IPS DF 6.9 (cell line): ENCODE measurements at regions not wholly inside any gene's neighbourhood (a gene's known extent, or its start where the extent isn't known, plus 50 kb on each side); places are given as distances from the start of the nearest gene placed in this dataset.

Experiments
- DNase-seq: peaks from one replicate; pipeline ENCODE4 v3.0.0-alpha.2; 2013; ENCODE audit warnings: low read depth, low spot score
- H3K27ac ChIP-seq: one replicate; pipeline ENCODE4 v1.5.1; 2013; ENCODE audit warnings: low read length, control low read depth
- H3K27me3 ChIP-seq: 2 replicates; pipeline ENCODE4 v1.6.1; 2013; ENCODE audit warnings: mild to moderate bottlenecking, low read length; ENCODE audit not compliant: control insufficient read depth, insufficient read depth
- H3K36me3 ChIP-seq: 2 replicates; pipeline ENCODE4 v1.6.1; 2013; ENCODE audit warnings: low read length; ENCODE audit not compliant: control insufficient read depth, insufficient read depth
- H3K4me1 ChIP-seq: 2 replicates; pipeline ENCODE4 v1.6.1; 2013; ENCODE audit warnings: low read length; ENCODE audit not compliant: control insufficient read depth, insufficient read depth
- H3K4me3 ChIP-seq: 2 replicates; pipeline ENCODE4 v1.5.1; 2013; ENCODE audit warnings: mild to moderate bottlenecking, low read length
- H3K9me3 ChIP-seq: 2 replicates; pipeline ENCODE4 v1.6.1; 2013; ENCODE audit warnings: low read length, inconsistent platforms; ENCODE audit not compliant: control insufficient read depth, insufficient read depth
- WGBS: extraction: QIAGEN DNeasy Blood & Tissue Kit; methylation state at CpG from one replicate; pipeline ENCODE4 v1.1.7; 2013; ENCODE audit warnings: mixed read lengths, missing lambda C conversion rate; ENCODE audit not compliant: insufficient read length, insufficient coverage; 5-methylcytosine and 5-hydroxymethylcytosine counted together

- H3K36me3 ChIP-seq: no peaks in the 10 kb centered on the region; the same call in 1 of the 2 replicates
- no CpG with 5 or more reads among the region's 30 CpGs for WGBS
- no peaks in the 10 kb centered on the region for H3K9me3 ChIP-seq
- DNase-seq: no peak
- 0 out of 2 replicates have a peak, but pooled peaks cover 1% of the 10 kb centered on the region for H3K4me1 ChIP-seq
- H3K27ac ChIP-seq: no peak overlapping the region
- H3K4me3 ChIP-seq: peak overlapping the region; percentile 41; the same call in 1 of the 2 replicates
- H3K27me3 ChIP-seq: peaks cover 8% of the 10 kb centered on the region; the same call in 1 of the 2 replicates
Observed at GRCh38 chr14:103220982-103221641, 97.9 kb downstream of the TNFAIP2 start.

DNA sequence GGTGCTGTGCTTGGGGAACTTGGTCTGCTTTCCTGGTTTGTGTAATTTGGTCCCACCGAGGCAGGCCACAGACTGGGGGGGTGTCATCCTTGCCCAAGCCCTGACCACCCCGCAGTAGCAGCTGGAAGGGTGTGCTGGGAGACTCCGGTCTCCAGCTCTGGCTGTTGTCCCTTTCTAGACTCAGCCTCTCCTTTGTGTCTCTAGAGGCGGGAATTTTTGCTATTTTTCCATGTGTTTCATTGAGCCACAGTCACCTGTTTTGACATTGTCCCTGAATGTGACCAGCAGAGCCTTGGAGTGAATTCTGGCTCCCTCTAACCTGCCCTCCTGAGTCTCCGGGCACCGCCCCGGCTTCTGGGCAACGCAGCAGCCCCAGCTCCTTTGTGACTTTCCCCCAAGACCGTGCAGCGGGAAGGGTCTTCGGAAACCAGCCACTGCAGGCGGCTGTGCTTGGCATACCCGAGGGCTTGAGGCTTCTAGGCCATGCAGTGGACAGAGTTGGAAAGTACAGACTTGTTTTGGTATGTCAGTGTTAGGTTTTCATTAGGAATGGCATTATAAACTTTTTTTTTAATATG, 98.6 kb downstream of the TNFAIP2 start:
- 0 out of 2 replicates have a peak, but pooled peaks cover 1% of the 10 kb centered on the region for H3K4me1 ChIP-seq
- no CpG with 5 or more reads among the region's 13 CpGs for WGBS
- H3K27me3 ChIP-seq: peaks cover 8% of the 10 kb centered on the region; the same call in 1 of the 2 replicates
- H3K4me3 ChIP-seq: no peak overlapping the region
- no peak overlapping the region for H3K27ac ChIP-seq
- DNase-seq: no peak
- H3K36me3 ChIP-seq: no peaks in the 10 kb centered on the region; the same call in 1 of the 2 replicates
- H3K9me3 ChIP-seq: no peaks in the 10 kb centered on the region

GRCh38 chr14:103223818-103224352, 100.6 kb downstream of the TNFAIP2 start:
- Histone ChIP-seq H3K27me3 (peaks cover 8% of the 10 kb centered on the region; the same call in 1 of the 2 replicates), H3K27ac (no peak overlapping the region), H3K4me3 (no peak overlapping the region), H3K4me1 (0 out of 2 replicates have a peak, but pooled peaks cover 1% of the 10 kb centered on the region), H3K36me3 (no peaks in the 10 kb centered on the region; the same call in 1 of the 2 replicates), H3K9me3 (no peaks in the 10 kb centered on the region)
- DNase-seq: no peak
- no CpG with 5 or more reads among the region's 15 CpGs for WGBS

- H3K27me3 ChIP-seq: peaks cover 4% of the 10 kb centered on the region; the same call in 1 of the 2 replicates
- H3K9me3 ChIP-seq: no peaks in the 10 kb centered on the region
- DNase-seq: no peak
- WGBS: no CpG with 5 or more reads among the region's 14 CpGs
- no peak overlapping the region for H3K4me3 ChIP-seq
- H3K4me1 ChIP-seq: 0 out of 2 replicates have a peak, but pooled peaks cover 1% of the 10 kb centered on the region
- H3K27ac ChIP-seq: no peak overlapping the region
- H3K36me3 ChIP-seq: no peaks in the 10 kb centered on the region; the same call in 1 of the 2 replicates
Observed at GRCh38 chr14:103225062-103225461, 101.8 kb downstream of the TNFAIP2 start.

DNA sequence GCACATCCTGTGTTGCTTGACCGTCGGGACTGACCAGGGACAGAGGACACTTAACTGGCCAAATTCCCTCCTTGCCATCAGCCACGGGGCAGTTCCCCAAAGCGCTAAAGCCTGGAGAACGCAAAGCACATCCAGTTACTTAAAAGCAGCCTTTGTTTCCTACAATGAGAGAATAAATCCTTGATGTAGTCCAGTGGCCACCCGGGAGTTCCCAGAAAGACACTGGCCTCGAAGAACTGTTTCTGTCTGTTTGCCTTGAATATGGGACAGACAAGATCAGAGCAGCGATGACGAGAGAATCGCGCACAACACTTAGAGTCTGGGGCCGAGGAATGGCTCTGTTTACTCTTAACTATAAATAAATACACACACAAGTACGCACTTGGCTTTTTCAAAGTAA, 102.2 kb downstream of the TNFAIP2 start:
- no peak overlapping the region for H3K4me3 ChIP-seq
- no peak overlapping the region for H3K27ac ChIP-seq
- 0 out of 2 replicates have a peak, but pooled peaks cover 1% of the 10 kb centered on the region for H3K4me1 ChIP-seq
- H3K27me3 ChIP-seq: peaks cover 3% of the 10 kb centered on the region; the same call in 1 of the 2 replicates
- no CpG with 5 or more reads among the region's 13 CpGs for whole genome bisulfite sequencing
- no peaks in the 10 kb centered on the region for H3K9me3 ChIP-seq
- DNase-seq: no peak
- H3K36me3 ChIP-seq: no peaks in the 10 kb centered on the region; the same call in 1 of the 2 replicates

GRCh38 chr14:103227094-103227768, 104.0 kb downstream of the TNFAIP2 start:
- H3K27me3 ChIP-seq: no peaks in the 10 kb centered on the region
- H3K4me1 ChIP-seq: 0 out of 2 replicates have a peak, but pooled peaks cover 1% of the 10 kb centered on the region
- no CpG with 5 or more reads among the region's 21 CpGs for WGBS
- no peak for DNase-seq
- H3K36me3 ChIP-seq: no peaks in the 10 kb centered on the region
- no peaks in the 10 kb centered on the region for H3K9me3 ChIP-seq
- H3K4me3 ChIP-seq: no peak overlapping the region
- no peak overlapping the region for H3K27ac ChIP-seq

GRCh38 chr14:103228076-103228806, 105.0 kb downstream of the TNFAIP2 start:
- Histone ChIP-seq H3K36me3 (no peaks in the 10 kb centered on the region), H3K4me1 (peaks cover 1% of the 10 kb centered on the region; the same call in 1 of the 2 replicates), H3K27me3 (no peaks in the 10 kb centered on the region), H3K9me3 (no peaks in the 10 kb centered on the region), H3K27ac (no peak overlapping the region), H3K4me3 (no peak overlapping the region)
- no CpG with 5 or more reads among the region's 8 CpGs for WGBS
- DNase-seq: no peak

DNA sequence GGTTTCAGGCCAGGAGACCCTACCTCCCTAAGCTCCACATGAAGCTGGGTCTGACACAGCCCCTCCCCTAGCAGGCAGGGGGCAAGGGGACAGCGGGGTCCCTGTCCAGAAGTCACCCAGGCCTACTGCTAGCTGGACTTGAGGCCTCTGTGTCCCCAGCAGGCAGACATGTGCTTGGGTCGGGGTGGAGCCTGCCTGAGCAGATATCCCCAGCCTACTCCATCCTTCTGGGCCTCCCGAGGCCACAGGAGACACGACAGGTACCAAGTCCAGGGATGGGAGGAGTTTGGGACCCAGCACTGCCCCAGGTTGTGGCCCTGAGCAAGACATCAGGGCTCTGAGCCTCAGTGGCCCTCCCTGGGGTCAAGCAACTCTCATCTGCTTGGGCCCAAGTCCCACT, 105.2 kb upstream of the EIF5 start:
- no CpG with 5 or more reads among the region's 4 CpGs for WGBS
- DNase-seq: no peak
- Histone ChIP-seq H3K4me1 (peaks cover 1% of the 10 kb centered on the region; the same call in 1 of the 2 replicates), H3K27ac (no peak overlapping the region), H3K36me3 (no peaks in the 10 kb centered on the region), H3K27me3 (no peaks in the 10 kb centered on the region), H3K9me3 (no peaks in the 10 kb centered on the region), H3K4me3 (no peak overlapping the region)

GRCh38 chr14:103230021-103230420, 104.0 kb upstream of the EIF5 start:
- Histone ChIP-seq H3K27me3 (no peaks in the 10 kb centered on the region), H3K27ac (no peak overlapping the region), H3K4me1 (no peaks in the 10 kb centered on the region; the same call in 1 of the 2 replicates), H3K4me3 (no peak overlapping the region), H3K36me3 (no peaks in the 10 kb centered on the region), H3K9me3 (no peaks in the 10 kb centered on the region)
- no CpG with 5 or more reads among the region's 9 CpGs for WGBS
- no peak for DNase-seq
